GM18505 (cell line): ENCODE measurements at regions not wholly inside any gene's neighbourhood (a gene's known extent, or its start where the extent isn't known, plus 50 kb on each side); places are given as distances from the start of the nearest gene placed in this dataset.

Experiments used
- ATAC-seq: cut with Tn5 transposase; IDR thresholded peaks from one replicate; pipeline ENCODE4 v1.9.1; 2021; ENCODE audit not compliant: unreplicated experiment
- POLR2A ChIP-seq: IDR thresholded peaks from 4 replicates; pipeline ENCODE4 v1.6.1; 2011; ENCODE audit warnings: borderline replicate concordance; ENCODE audit not compliant: insufficient read depth, insufficient read length; ENCODE audit errors: extremely low read depth

GRCh38 chr15:77772641-77773402 lies 140.1 kb upstream of the LINGO1 start:
- ATAC-seq: no peak
- no peak for TF ChIP-seq POLR2A

- no peak for ATAC-seq
These were observed 138.9 kb upstream of the LINGO1 start for GRCh38 chr15:77771616-77772015.

GRCh38 chr15:77769700-77770099 lies 137.0 kb upstream of the LINGO1 start:
- no peak for TF ChIP-seq POLR2A
- no peak for ATAC-seq

More at GRCh38 chr15:77771616-77772015, 138.9 kb upstream of the LINGO1 start:
- TF ChIP-seq POLR2A: no peak

GRCh38 chr15:77768521-77769078 lies 135.9 kb upstream of the LINGO1 start:
- ATAC-seq: no peak
- no peak for TF ChIP-seq POLR2A

- TF ChIP-seq POLR2A: no peak
- ATAC-seq: no peak
These were observed 135.4 kb upstream of the LINGO1 start for GRCh38 chr15:77768107-77768506.

GRCh38 chr15:77764095-77764494 lies 131.4 kb upstream of the LINGO1 start:
- no peak for ATAC-seq
- no peak for TF ChIP-seq POLR2A

GRCh38 chr15:77762747-77763355 lies 130.1 kb upstream of the LINGO1 start:
- ATAC-seq: no peak
- no peak for TF ChIP-seq POLR2A

- no peak for ATAC-seq
- no peak for TF ChIP-seq POLR2A
These were observed 127.3 kb upstream of the LINGO1 start for GRCh38 chr15:77759896-77760592.

- no peak for ATAC-seq
- TF ChIP-seq POLR2A: no peak
These were observed 121.2 kb upstream of the LINGO1 start for GRCh38 chr15:77753939-77754338.

GRCh38 chr15:77753281-77753873 lies 120.7 kb upstream of the LINGO1 start:
- no peak for ATAC-seq
- no peak for TF ChIP-seq POLR2A

- no peak for TF ChIP-seq POLR2A
- no peak for ATAC-seq
These were observed 117.4 kb upstream of the LINGO1 start for GRCh38 chr15:77749998-77750540.

- TF ChIP-seq POLR2A: no peak
These were observed 116.7 kb upstream of the LINGO1 start for GRCh38 chr15:77749236-77749997.

More at GRCh38 chr15:77749236-77749997, 116.7 kb upstream of the LINGO1 start:
- ATAC-seq: no peak
